ENCODE measurements at regions not wholly inside any gene's neighbourhood (a gene's known extent, or its start where the extent isn't known, plus 50 kb on each side); places are given as distances from the start of the nearest gene placed in this dataset.
A peak's percentile ranks its signal among the peaks of the same experiment; 100 is the strongest.

GRCh38 chr7:81583090-81583489, 186.8 kb downstream of the HGF start:
- no peaks in the 10 kb centered on the region for H3K79me2 ChIP-seq (ENCODE audit: control insufficient read depth in 1 of 2, insufficient read depth in 2 of 2, low read length in 2 of 2)
- H3K9ac ChIP-seq (replicated peaks in 1 of 4; ENCODE audit: extremely low read depth in 1 of 4, low read depth in 3 of 4, low read length in 3 of 4), result no peak overlapping the region
- H2AK5ac ChIP-seq (ENCODE audit: low read depth, low read length), result no peak overlapping the region
- H4K8ac ChIP-seq (ENCODE audit: extremely low read depth, insufficient read depth, low read length), result no peak overlapping the region
- H2BK120ac ChIP-seq (replicated peaks; ENCODE audit: low read depth, low read length), result no peak overlapping the region
- H3K18ac ChIP-seq (ENCODE audit: extremely low read depth, low read length), result no peak overlapping the region
- H4K20me1 ChIP-seq (replicated peaks in 1 of 2; ENCODE audit: control insufficient read depth in 1 of 2, insufficient read depth in 2 of 2, low read length in 2 of 2), result no peaks in the 10 kb centered on the region
- H3K9me3 ChIP-seq (ENCODE audit: insufficient read depth in 2 of 2, low read depth in 1 of 2, low read length in 1 of 2), result no peaks in the 10 kb centered on the region
- H2BK15ac ChIP-seq (ENCODE audit: low read length), result no peak overlapping the region
- 86% methylated on average over 1 of the region's 1 CpG; no CpG with 5 or more reads in 1 of the 2 experiments for WGBS, 2 experiments (ENCODE audit: extremely low coverage in 1 of 2, insufficient coverage in 1 of 2, insufficient read length in 1 of 2, insufficient replicate concordance in 2 of 2, low coverage in 1 of 2, low lambda C conversion rate in 2 of 2, missing lambda C conversion rate in 1 of 2)
- no peak overlapping the region for H3K14ac ChIP-seq (ENCODE audit: insufficient read length)
- CTCF ChIA-PET (ENCODE audit: partially characterized antibody), result interaction anchor here (0.7 kb wide), 1 partner anchor 573 kb away, joined by 3 read pairs; no protein-coding TSS in a partner anchor
- peak overlapping the region; percentile 75 for H2AFZ ChIP-seq (ENCODE audit: low read length)
- no peak overlapping the region for H2BK20ac ChIP-seq (ENCODE audit: low read length)
- no peaks in the 10 kb centered on the region for H3K79me1 ChIP-seq (ENCODE audit: low read depth, low read length)
- no peak overlapping the region for H4K5ac ChIP-seq (ENCODE audit: insufficient read length, low read depth, low read length)
- H3K4me1 ChIP-seq (replicated peaks in 1 of 4; ENCODE audit: control insufficient read depth in 3 of 4, insufficient read depth in 4 of 4, low read length in 3 of 4), result no peaks in the 10 kb centered on the region
- no peaks in the 10 kb centered on the region for H3K36me3 ChIP-seq (ENCODE audit: control insufficient read depth in 2 of 4, insufficient read depth in 4 of 4, low read length in 3 of 4)
- no peak overlapping the region for H4K91ac ChIP-seq (replicated peaks; ENCODE audit: insufficient read length, low read length)
- no peaks in the 10 kb centered on the region for H3K27me3 ChIP-seq (replicated peaks in 1 of 4; ENCODE audit: control insufficient read depth in 3 of 4, extremely low read depth in 1 of 4, insufficient read depth in 3 of 4, low read length in 3 of 4)
- H3K4me3 ChIP-seq (ENCODE audit: extremely low read depth in 1 of 4, insufficient read depth in 2 of 4, low read depth in 3 of 4, low read length in 4 of 4), result no peak overlapping the region
- H3K23me2 ChIP-seq (ENCODE audit: low read depth, low read length), result no peaks in the 10 kb centered on the region
- no peak overlapping the region for H3K23ac ChIP-seq (ENCODE audit: insufficient read length)
- DNase-seq (ENCODE audit: low read depth in 1 of 2, low spot score in 2 of 2) (no peak), FAIRE-seq (no peak)
- no peak overlapping the region for H2BK12ac ChIP-seq (ENCODE audit: low read depth, low read length)
- POLR2A ChIA-PET (ENCODE audit: partially characterized antibody), result no interaction called here
- no peak overlapping the region for H3K4ac ChIP-seq (replicated peaks; ENCODE audit: insufficient read length, low read depth, low read length)
- H3K27ac ChIP-seq (ENCODE audit: low read depth, low read length), result no peak overlapping the region
- H3K4me2 ChIP-seq (ENCODE audit: insufficient read depth in 1 of 2, low read depth in 2 of 2, low read length in 2 of 2), result no peak overlapping the region
- H2BK5ac ChIP-seq (ENCODE audit: low read depth, low read length), result no peak overlapping the region
- no peak overlapping the region for H3K56ac ChIP-seq (replicated peaks; ENCODE audit: insufficient read length, low read depth, low read length)
- TF ChIP-seq NRF1 (IDR thresholded peaks at IDR 0.05; ENCODE audit: low read depth, low read length), result no peak
- no peak for TF ChIP-seq BRCA1 (IDR thresholded peaks at IDR 0.05; ENCODE audit: low read depth, low read length)
- TF ChIP-seq EZH2 (IDR thresholded peaks at IDR 0.05; ENCODE audit: low read depth, low read length, severe bottlenecking), result no peak
- no peak for TF ChIP-seq SP4 (IDR thresholded peaks at IDR 0.05; ENCODE audit: low read length)
- no peak for TF ChIP-seq CTCF (IDR thresholded peaks at IDR 0.05; ENCODE audit: control extremely low read depth in 1 of 3, insufficient read depth in 1 of 3, low read depth in 1 of 3, low read length in 3 of 3)
- no peak for TF ChIP-seq BCL11A (IDR thresholded peaks at IDR 0.05; ENCODE audit: low read depth in 2 of 2, low read length in 2 of 2)
- TF ChIP-seq MAX (IDR thresholded peaks at IDR 0.05), result no peak
- no peak for TF ChIP-seq KDM1A (IDR thresholded peaks at IDR 0.05; ENCODE audit: borderline replicate concordance, low read length)
- no peak for TF ChIP-seq ATF2 (IDR thresholded peaks at IDR 0.05; ENCODE audit: low read length)
- TF ChIP-seq ASH2L (IDR thresholded peaks at IDR 0.05; ENCODE audit: low read length), result no peak
- no peak for TF ChIP-seq TEAD4 (IDR thresholded peaks at IDR 0.05; ENCODE audit: low read depth, low read length)
